Lower leg skin (tissue), 3 donors: ENCODE measurements at regions not wholly inside any gene's neighbourhood (a gene's known extent, or its start where the extent isn't known, plus 50 kb on each side); places are given as distances from the start of the nearest gene placed in this dataset.

Source experiments
- POLR2A ChIP-seq, 2 donors: fragments of 450-650 bp; IDR thresholded peaks; one replicate each; pipeline ENCODE4 v1.6.1; 2016 to 2017; ENCODE audit warnings: antibody characterized with exemption in 2 of 2, mild to moderate bottlenecking in 1 of 2, moderate library complexity in 1 of 2
- TF ChIP-seq, protein P1 (sequence below), 3 donors: fragments of 450-650 bp; IDR thresholded peaks; one replicate each; pipeline ENCODE4 v1.5.1; 2016; ENCODE audit warnings: antibody characterized with exemption in 3 of 3, mild to moderate bottlenecking in 3 of 3, moderate library complexity in 2 of 3

DNA sequence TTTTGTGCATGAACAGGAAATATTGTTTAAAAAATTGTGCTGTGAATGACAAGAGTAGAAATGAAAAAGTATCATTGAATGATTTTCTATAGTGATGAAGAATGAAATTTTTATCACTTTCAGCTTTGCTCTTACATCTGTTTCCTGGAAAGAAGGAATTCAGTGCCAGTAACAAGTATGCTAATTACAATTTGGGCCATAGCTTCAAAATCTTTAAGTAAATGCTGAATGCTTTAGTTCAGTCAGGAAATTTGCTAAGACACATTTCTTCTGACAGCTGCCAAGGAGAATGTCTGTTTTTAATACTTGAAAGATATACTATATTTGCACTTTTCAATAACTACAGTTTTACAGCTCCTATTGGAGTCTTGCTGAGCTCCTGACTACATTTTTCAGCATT is 203.7 kb upstream of the RSPO3 start:
- TF ChIP-seq, protein P1, sequence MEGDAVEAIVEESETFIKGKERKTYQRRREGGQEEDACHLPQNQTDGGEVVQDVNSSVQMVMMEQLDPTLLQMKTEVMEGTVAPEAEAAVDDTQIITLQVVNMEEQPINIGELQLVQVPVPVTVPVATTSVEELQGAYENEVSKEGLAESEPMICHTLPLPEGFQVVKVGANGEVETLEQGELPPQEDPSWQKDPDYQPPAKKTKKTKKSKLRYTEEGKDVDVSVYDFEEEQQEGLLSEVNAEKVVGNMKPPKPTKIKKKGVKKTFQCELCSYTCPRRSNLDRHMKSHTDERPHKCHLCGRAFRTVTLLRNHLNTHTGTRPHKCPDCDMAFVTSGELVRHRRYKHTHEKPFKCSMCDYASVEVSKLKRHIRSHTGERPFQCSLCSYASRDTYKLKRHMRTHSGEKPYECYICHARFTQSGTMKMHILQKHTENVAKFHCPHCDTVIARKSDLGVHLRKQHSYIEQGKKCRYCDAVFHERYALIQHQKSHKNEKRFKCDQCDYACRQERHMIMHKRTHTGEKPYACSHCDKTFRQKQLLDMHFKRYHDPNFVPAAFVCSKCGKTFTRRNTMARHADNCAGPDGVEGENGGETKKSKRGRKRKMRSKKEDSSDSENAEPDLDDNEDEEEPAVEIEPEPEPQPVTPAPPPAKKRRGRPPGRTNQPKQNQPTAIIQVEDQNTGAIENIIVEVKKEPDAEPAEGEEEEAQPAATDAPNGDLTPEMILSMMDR (IDR thresholded peaks at IDR 0.05), result no peak
- TF ChIP-seq POLR2A (IDR thresholded peaks at IDR 0.05), result no peak
